T follicular helper cell (primary cell): ENCODE measurements at regions not wholly inside any gene's neighbourhood (a gene's known extent, or its start where the extent isn't known, plus 50 kb on each side); places are given as distances from the start of the nearest gene placed in this dataset.

Experiments used
- DNase-seq: peaks from one replicate; pipeline ENCODE4 v3.0.0-alpha.2; 2020; ENCODE audit warnings: low read depth

- DNase-seq, result no peak
Observed at GRCh38 chr9:17970277-17970676, 391.4 kb downstream of the SH3GL2 start.

GRCh38 chr9:17978773-17979172, 399.9 kb downstream of the SH3GL2 start:
- DNase-seq, result no peak

- no peak for DNase-seq
Observed at GRCh38 chr9:17986595-17986994, 407.7 kb downstream of the SH3GL2 start.

GRCh38 chr9:17987189-17987588, 408.3 kb downstream of the SH3GL2 start:
- no peak for DNase-seq

GRCh38 chr9:17988489-17988888, 409.6 kb downstream of the SH3GL2 start:
- DNase-seq, result no peak

GRCh38 chr9:17990602-17991001, 411.7 kb downstream of the SH3GL2 start:
- no peak for DNase-seq

GRCh38 chr9:17993024-17993423, 414.2 kb downstream of the SH3GL2 start:
- DNase-seq, result no peak

GRCh38 chr9:17994695-17995425, 416.0 kb downstream of the SH3GL2 start:
- no peak for DNase-seq

- no peak for DNase-seq
Observed at GRCh38 chr9:17996728-17997127, 417.9 kb downstream of the SH3GL2 start.

- no peak for DNase-seq
Observed at GRCh38 chr9:18002718-18003438, 424.0 kb downstream of the SH3GL2 start.

GRCh38 chr9:18006591-18006990, 427.7 kb downstream of the SH3GL2 start:
- DNase-seq, result no peak

GRCh38 chr9:18007621-18008020, 428.8 kb downstream of the SH3GL2 start:
- DNase-seq, result no peak

- no peak for DNase-seq
Observed at GRCh38 chr9:18009902-18010301, 431.0 kb downstream of the SH3GL2 start.

GRCh38 chr9:18010492-18010891, 431.6 kb downstream of the SH3GL2 start:
- no peak for DNase-seq

GRCh38 chr9:18012170-18012569, 433.3 kb downstream of the SH3GL2 start:
- no peak for DNase-seq

GRCh38 chr9:18014556-18014955, 435.7 kb downstream of the SH3GL2 start:
- no peak for DNase-seq

GRCh38 chr9:18015116-18015515, 436.2 kb downstream of the SH3GL2 start:
- DNase-seq, result no peak

- no peak for DNase-seq
Observed at GRCh38 chr9:18017136-18017535, 438.3 kb downstream of the SH3GL2 start.

- no peak for DNase-seq
Observed at GRCh38 chr9:18018221-18018620, 439.4 kb downstream of the SH3GL2 start.

GRCh38 chr9:18018661-18019060, 439.8 kb downstream of the SH3GL2 start:
- DNase-seq, result no peak

- no peak for DNase-seq
Observed at GRCh38 chr9:18020121-18020745, 441.4 kb downstream of the SH3GL2 start.

- no peak for DNase-seq
Observed at GRCh38 chr9:18022642-18023041, 443.8 kb downstream of the SH3GL2 start.

GRCh38 chr9:18023332-18023731, 444.5 kb downstream of the SH3GL2 start:
- no peak for DNase-seq
